GM21390 (cell line): ENCODE measurements at regions not wholly inside any gene's neighbourhood (a gene's known extent, or its start where the extent isn't known, plus 50 kb on each side); places are given as distances from the start of the nearest gene placed in this dataset.
"Not testable (repeated sequence)": the region's sequence is repeated elsewhere in the genome, so short reads cannot be mapped to it uniquely, and the experiment has no call there.

Source experiments
- ATAC-seq: cut with Tn5 transposase; IDR thresholded peaks from one replicate; pipeline ENCODE4 v1.9.1; 2021; ENCODE audit not compliant: unreplicated experiment

DNA sequence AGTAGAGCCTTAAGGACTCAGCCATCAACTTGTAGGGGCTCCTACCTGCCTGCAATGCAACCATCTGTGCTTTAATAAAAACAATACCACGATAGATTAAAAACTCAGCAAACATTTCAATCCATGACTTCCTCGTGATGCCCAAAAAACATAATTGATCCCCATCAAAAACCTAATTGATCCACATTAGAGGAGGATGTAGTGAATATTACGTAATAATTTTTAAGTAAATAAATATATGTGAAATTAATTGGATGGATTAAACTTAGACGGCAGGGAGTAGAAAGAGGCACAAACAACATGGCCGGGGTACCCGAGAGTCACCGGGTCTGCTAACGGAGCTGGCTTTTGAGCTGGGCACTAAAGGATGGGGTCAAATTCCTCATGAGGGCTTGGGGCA is 87.3 kb downstream of the ARL4C start:
- no peak for ATAC-seq

DNA sequence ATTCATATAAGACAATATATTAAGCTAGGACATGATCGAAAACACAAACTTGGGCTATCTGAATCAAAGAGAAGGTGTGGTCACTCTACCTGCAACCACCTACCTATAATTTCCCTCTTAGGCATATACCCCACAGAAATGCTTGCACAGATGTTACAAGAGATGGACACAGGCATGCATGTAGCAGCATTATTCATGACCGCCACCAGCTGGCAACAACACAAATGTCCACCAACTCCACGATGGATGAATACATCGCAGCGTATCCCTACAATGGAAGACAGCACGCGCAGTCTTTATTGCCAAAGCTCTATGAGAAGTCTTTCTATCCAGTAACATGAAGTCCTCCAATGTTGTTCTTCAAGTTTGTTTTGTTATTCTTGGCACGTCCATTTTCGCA is 90.8 kb downstream of the ARL4C start:
- ATAC-seq: no peak

DNA sequence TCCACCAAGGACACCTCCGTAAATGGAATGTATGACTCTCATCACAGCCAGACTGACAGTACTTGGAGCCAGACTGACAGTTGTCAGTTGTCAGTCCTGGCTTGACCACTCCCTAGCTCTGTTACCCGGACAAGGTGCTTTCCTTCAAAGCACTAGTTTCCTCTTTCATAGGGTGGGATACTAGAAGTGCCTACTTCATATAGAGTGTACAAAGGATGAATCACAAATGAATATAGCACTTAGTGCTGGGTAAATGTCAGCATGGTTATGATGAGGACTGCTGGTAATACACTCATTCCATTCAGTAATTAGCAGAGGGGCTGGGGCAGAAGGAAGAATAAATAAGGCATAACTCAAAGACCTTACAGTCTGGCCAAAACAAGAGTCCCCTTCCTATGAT is 91.4 kb downstream of the ARL4C start:
- ATAC-seq: no peak

DNA sequence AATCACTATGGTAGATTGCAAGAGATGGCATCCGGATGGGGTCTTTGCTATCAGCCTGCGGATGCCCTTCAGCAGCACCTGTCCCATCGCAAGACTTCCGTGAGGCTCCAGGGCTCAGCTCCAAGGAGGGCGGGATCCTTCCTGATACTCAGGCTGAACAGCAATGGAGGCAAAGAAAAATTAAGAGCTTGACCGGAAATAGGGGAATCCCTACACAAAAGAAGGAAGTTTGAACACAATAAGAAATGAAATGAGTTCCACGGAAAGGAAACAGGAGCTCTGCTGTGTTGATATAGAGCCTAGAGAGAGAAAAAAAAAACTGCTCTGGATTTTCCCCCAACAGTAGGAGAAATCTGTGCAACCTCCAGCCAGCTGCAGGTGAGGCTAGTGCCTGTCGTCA is 91.9 kb downstream of the ARL4C start:
- no peak for ATAC-seq

DNA sequence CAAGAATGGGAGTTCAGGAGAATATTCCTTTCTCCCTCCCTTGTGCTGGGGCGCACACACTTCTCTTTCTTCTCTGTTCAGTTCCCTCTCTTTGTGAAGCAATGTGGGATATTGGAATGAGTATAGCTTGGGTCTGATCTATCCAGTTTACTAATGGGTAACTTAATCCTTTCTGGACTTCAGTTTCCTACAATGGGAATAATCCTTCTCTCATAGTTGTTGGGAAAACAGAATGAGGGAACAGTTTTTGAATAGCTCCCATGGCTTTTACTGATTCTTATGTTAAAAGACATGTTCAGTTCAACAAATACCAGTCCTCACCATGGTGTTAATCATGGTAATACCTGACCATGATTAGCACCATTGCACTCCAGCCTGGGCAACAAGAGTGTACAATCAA is 93.1 kb downstream of the ARL4C start:
- ATAC-seq: no peak

DNA sequence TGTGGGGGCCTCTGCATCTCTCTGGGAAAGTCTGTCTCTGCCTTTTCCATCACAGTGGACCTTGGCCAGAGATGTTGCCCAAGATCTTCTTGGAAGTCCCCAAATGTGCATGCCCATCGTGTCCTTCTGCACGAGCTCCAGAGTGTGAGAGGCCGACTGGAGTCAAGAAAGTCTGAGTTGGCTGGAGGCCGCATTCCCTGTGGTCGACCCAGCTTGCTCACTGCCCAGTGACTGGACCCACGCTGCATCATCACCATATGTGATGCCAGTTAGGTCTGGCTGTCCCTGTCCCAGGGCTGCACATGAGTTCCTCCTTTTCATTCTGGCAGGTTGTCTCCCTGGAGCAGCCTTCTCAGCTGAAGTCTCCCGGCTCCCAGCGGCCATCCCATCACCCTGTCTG is 93.8 kb downstream of the ARL4C start:
- no peak for ATAC-seq

DNA sequence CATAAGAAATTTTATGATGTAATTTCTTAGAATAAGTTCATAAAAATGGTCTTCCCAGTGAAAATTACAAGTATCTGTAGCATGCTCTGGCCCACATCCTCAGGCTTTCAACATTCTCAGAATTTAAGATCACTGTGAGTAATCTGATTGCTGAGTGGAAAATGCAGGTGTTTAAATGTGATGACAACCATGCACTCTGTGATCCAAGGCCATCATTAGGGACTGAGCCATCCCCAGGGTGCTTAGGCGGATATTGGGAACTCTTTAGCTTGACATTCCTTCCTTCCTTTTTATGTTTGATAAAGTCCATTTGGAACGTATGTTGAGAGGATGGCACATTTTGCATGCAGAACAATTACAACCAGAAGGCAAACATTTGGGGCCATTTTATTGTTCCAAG is 95.5 kb downstream of the ARL4C start:
- no peak for ATAC-seq

DNA sequence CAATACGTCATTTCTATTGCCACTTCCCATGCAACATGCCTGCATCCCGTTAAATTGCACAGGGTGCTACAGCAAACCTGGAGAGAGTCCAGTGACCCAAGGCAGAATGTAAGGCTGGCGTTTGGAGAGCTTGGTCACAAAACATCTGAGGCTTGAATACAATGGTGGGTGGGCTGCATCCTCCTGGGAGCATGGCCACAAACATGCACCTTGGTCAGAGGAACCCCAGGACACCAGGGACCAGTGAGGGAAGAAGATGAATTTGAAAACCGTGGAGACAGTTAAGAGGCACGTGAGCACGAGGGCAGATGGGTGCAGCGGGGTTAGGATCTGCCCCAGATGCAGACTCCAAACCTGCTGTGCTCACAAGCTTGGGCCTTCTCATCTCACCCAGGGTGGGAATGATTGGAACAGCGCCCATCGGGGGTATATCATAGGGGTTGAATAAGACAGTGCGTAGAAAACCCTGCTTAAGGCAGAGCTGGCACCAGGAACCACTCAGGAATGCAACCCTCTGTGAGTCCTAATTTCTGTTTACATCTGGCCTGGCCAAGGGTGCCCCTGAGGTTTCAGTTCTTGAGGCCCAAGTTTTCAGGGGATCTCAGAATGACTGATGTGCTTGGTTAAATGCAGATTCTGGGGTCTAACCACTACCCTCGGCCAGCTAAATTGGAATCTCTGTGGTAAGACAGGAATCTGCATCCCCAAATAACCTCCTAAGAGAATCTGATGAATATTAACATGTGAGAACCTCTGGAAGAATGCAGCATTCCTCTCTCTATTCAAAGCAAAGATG is 97.2 kb downstream of the ARL4C start:
- ATAC-seq: no peak

DNA sequence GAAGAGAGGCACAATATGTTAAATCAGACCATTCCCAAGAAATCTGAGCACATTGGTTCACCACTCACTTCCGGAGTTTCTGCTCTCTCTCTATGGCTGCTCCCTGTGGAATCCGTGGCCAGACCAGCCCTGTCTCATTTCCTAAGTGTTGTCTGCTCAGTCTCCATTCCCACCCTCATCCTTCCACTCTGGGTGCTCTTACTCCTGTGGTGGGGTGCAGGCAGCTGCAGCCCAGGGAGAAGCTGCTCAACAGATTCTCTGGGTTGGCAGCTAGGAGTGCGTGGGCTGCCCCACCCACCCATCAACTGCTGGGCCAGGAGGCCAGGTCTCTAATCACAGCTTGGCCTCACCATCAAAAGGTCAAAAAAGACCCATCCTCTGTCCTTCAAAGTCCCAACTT is 98.3 kb downstream of the ARL4C start:
- ATAC-seq: no peak

DNA sequence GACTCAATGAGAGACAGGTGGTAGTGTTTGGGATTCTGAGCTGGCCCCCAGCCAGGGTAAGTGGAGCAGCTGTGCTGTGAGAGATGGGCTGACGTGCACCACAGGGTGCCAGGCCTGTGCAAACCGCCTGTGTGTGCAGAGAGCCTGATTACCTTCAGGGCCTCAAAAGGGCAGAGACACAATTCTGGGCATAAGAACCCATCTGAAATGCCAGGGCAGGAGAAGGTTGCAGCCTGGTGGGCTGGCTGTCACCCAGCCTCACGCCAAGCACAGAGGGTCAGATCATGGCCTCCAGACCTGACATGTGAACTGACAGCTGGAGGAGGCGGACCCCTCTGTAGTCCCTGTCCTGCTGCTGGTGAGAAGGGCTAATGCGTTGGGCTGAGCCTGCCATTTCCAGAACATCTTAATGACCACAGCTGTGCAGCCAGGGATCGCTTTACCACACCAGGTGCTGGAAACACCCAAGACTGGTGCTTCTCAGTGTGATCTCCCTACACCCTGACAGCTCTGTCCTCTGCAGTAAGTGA is 100.9 kb downstream of the ARL4C start:
- ATAC-seq: no peak

DNA sequence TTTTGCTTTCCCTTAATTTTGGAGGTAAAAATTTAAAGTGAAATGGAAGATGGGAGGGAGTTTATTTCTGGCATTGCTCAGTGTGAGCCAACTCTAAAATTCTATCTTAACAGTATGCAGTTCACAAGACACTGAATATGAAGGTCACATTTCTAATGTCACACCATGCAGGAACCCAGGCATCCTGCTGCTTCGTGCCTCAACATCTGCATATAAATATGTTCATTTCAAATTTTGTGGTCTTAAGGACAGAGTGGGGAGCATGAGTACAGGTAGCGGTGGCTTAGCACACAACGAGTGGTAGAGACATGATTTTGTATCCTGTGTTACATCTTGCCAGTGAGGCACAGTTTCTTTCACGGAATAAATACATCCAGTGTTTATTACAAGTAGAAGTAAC is 102.4 kb downstream of the ARL4C start:
- ATAC-seq: no peak

DNA sequence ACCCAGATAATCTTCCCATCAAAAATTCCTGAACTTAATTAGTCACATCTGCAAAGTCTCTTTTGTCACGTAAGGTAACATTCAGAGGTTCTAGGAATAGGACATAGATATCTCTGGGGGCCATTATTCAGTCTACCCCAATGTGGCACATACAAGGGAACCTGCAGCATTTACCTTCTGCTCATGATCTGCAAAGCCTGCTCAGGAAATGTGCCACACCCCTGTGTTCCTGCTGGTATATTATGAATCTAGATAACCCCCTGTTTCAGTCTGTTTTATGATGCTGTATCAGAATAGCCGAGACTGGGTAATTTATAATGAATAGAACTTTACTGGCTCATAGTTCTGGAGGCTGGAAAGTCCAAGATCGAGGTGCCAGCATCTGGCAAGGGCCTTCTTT is 103.5 kb downstream of the ARL4C start:
- ATAC-seq: no peak

DNA sequence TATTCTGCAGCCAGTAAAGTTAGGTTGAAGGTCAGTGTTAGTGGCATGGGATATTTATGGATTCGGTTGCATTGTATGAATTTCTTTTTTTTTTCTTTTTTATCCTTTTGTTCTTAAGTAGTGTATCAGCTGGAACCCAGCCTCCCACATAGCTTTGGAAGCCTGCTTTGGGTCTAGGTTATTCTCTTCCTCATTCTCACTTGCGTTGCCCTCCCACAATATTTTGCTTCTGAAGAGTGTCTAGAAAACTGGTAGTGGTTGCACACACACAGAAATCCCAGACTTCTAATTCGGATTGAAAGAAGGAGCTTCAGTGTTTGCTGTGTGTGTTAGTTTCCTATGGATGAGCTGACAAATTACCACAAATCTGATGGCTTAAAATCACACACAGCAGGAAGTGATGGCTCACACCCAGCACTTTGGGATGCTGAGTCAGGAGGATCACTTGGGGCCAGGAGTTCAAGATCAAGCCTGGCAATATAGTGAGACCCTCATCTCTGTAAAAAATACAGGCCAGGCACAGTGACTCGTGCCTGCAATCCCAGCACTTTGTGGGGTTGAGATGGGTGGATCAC is 104.8 kb downstream of the ARL4C start:
- ATAC-seq: no peak

DNA sequence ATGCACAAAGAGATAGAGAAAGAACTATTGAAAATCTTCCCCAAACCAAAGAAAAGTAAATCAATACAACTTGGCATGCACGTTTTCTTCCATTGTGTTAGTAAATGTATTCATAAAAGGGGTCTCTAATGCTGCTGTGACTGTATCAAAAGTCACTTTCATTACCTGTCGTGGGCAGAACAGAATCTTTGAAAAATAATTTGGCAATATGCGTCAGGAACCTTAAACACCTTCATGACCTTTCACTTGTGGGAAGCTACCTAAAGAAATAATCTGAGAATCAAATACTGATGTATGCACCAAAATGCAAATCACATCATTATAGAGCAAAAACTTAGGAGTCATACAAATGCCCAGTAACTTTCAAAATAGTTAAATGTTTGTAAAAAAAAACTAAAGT is 105.3 kb downstream of the ARL4C start:
- ATAC-seq: no peak

DNA sequence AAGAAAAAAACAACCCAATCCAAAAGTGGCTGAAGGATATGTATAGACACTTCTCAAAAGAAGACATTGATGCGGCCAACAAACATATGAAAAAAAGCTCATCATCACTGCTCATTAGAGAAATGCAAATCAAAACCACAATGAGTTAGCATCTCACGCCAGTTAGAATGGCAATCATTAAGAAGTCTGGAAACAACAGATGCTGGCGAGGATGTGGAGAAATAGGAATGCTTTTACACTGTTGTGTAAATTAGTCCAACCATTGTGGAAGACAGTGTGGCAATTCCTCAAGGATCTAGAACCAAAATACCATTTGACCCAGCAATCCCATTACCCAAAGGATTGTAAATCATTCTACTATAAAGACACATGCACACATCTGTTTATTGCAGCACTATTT is 107.2 kb downstream of the ARL4C start:
- not testable (repeated sequence) for ATAC-seq

DNA sequence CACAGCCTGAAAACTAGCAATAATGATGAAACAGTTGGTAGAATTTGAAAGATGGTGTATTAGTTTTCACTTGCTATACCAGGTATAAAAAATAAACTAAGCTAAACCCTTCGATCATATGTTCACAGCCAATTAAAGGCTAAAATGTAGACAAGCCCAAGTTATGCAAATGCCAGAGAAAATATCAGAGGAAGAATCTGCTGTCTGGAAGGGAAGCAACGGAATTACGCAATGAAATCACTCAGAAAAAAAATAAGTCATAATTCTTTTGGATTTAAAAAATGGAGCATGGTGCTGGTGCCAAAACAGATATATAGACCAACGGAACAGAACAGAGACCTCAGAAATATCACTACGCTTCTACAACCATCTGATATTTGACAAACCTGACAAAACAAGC is 108.3 kb downstream of the ARL4C start:
- ATAC-seq: no peak

DNA sequence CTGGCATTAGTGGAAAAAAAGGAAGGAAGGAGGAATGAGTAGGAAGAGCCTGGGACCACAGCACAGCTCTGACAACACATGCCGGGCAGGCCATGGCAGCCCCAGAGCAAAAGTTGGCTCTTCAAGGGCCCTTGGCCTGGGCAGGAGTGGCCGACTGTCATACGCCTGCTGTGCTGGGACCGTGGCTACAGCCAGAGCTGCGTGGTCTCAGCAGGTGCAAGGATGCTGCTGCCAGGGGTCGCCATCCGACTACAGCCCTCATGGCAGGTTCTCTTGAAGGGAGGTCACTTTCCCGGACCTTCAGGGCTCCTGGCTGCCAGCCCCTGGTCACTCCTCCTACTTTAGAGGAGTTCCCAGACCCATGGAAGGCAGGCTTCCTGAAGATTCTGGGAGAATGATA is 109.9 kb downstream of the ARL4C start:
- ATAC-seq: no peak

DNA sequence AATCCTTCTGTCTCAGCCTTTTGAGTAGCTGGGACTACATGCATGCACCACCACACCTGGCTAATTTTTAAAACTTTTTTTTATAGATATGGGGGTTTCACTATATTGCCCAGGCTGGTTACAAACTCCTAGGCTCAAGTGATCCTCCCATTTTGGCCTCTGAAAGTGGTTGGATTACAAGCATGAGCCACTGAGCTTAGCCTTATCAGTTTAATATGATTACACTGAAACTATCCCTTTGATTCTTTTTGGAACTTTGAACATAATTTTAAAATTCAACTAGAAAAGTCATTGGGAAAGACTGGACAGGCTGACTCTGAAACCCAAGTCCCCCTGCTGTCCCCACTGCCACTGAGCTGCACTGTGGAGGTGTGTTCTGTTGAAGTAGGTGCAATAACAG is 114.8 kb downstream of the ARL4C start:
- no peak for ATAC-seq

DNA sequence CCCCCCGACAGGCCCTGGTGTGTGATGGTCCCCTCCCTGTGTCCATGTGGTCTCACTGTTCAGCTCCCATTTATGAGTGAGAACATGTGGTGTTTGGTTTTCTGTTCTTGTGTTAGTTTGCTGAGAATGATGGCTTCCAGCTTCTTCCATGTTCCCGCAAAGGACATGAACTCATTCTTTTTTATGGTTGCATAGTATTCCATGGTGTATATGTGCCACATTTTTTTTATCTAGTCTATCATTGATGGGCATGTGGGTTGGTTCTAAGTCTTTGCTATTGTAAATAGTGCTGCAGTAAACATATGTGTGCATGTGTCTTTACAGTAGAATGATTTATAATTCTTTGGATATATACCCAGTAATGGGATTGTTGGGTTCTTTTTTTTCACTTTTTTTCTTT is 117.9 kb downstream of the ARL4C start:
- ATAC-seq: not testable (repeated sequence)

DNA sequence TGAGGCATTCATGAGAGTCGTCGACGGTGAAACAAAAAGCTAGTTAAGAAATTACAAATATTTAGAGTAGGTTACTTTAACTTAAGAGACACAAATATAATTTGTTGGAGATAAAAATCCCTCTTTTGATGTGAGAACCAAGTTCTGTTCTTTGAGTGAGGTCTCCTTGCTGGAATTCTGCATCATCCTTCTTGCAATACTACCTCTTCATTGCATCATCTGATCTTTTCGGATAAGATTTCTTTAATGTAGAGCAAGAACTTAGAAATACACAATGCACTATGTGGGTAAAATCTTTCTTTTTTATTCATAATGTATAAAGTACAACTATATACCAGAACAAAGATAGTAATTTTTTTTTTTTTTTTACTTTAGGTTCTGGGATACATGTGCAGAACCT is 118.4 kb downstream of the ARL4C start:
- no peak for ATAC-seq

DNA sequence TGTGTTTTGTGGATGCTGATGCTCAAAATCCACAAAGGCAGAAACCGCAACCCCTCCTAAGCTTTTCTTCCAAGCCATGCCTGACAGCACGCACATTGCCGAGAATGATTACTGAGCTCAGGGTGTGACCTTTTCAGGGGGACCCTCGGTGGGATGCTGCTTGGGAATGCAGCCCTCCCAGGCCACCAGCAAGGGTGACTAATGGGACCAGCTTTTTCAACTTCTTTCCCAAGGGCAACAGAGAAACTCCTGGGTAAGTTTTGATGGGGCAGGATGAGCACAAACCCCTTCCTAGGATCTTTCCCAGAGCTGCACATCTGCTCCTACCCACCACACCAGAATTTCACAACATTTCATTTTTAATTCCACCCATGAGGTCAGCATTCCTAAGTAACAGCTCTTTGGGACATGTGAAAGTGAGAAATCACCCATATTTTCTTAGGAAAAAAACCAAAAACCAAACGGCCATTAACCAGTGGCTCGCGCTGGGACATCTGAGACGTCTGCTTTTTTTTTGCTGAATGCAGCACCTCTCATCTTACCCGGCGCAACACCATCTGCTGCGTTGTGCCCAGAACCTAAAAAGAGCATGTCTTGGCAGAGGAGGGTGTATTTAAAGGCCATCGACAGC is 119.0 kb downstream of the ARL4C start:
- ATAC-seq: no peak

DNA sequence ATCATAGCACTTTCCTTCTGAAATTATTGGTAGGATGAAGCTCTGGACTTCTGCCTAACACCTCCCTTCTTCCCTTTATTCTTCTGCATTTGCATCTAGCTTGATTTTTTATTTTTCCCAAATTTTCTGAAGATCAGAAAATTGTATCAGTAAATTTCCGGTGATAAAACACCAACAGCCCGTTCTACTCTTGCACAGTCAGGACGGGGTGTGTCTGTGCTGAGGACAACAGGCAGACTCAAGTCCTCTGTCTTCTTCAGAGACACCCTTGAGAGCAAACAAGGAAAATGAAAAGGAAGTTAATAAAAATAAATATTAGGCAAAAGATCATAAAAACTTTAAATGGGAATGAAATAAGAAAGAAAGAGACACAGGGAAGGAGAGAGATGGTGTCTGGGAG is 120.7 kb downstream of the ARL4C start:
- ATAC-seq: no peak
